B cell (primary cell): ENCODE measurements at regions not wholly inside any gene's neighbourhood (a gene's known extent, or its start where the extent isn't known, plus 50 kb on each side); places are given as distances from the start of the nearest gene placed in this dataset.
"Not testable (repeated sequence)": the region's sequence is repeated elsewhere in the genome, so short reads cannot be mapped to it uniquely, and the experiment has no call there.

Source experiments
- ATAC-seq: fragments of 200-7000 bp; cut with Tn5 transposase; one replicate; pipeline ENCODE4 v1.10.0; 2021; ENCODE audit warnings: low read depth, mild to moderate bottlenecking, moderate number of reproducible peaks, moderate library complexity
- CTCF ChIA-PET: fragments of 350-600 bp; sonication (Branson Sonifier 250); formaldehyde crosslinking; loops from one replicate; lab custom pipeline; 2021; ENCODE audit warnings: antibody characterized with exemption, inconsistent platforms; lab: Charles Lee
- POLR2A ChIA-PET: fragments of 350-600 bp; sonication (Branson Sonifier 250); formaldehyde crosslinking; loops from one replicate; lab custom pipeline; 2021; ENCODE audit warnings: antibody characterized with exemption; lab: Charles Lee
- DNase-seq: peaks from one replicate; pipeline ENCODE4 v3.0.0; 2013
- H2AFZ ChIP-seq: 2 replicates; pipeline ENCODE4 v1.6.1; 2012; ENCODE audit warnings: mild to moderate bottlenecking, low read depth, low read length; ENCODE audit not compliant: insufficient read depth, poor library complexity, severe bottlenecking
- H3K27ac ChIP-seq, 2 donors: 1 replicate in 1 of 2; 2 replicates in 1 of 2; pipeline ENCODE4 v1.5.1; 2012 to 2013; ENCODE audit warnings: low read length in 2 of 2, mild to moderate bottlenecking in 2 of 2, moderate library complexity in 1 of 2
- H3K27me3 ChIP-seq, 4 experiments: fragments of 200-600 bp in 1 of 4; sonication (generic) in 1 of 4; replicated peaks in 1 of 4; 1 replicate in 2 of 4; 2 replicates in 2 of 4; pipeline versions ENCODE4 v1.6.1 to v1.7.0; 2013 to 2016; ENCODE audit warnings: low read length in 3 of 4, mild to moderate bottlenecking in 2 of 4, mixed read lengths in 1 of 4, moderate library complexity in 1 of 4; ENCODE audit not compliant: insufficient read depth in 4 of 4, control insufficient read depth in 3 of 4; ENCODE audit errors: control extremely low read depth in 1 of 4
- H3K36me3 ChIP-seq, 2 experiments: replicated peaks in 1 of 2; 1 replicate in 1 of 2; 2 replicates in 1 of 2; pipeline versions ENCODE4 v1.6.1 to v1.7.1; 2013; ENCODE audit warnings: low read length in 1 of 2; ENCODE audit not compliant: insufficient read depth in 2 of 2, control insufficient read depth in 1 of 2; ENCODE audit errors: control extremely low read depth in 1 of 2, extremely low read depth in 1 of 2
- H3K4me1 ChIP-seq, 2 donors: fragments of 200-600 bp in 1 of 2; sonication (generic) in 1 of 2; 1 replicate in 1 of 2; 2 replicates in 1 of 2; pipeline versions ENCODE4 v1.5.1 to v1.6.1; 2013 to 2017; ENCODE audit warnings: low read length in 2 of 2; ENCODE audit not compliant: control insufficient read depth in 2 of 2, insufficient read depth in 2 of 2
- H3K4me2 ChIP-seq: replicated peaks from 2 replicates; pipeline ENCODE3; 2012; ENCODE audit warnings: mild to moderate bottlenecking, low read depth, low read length; ENCODE audit not compliant: poor library complexity, severe bottlenecking
- H3K4me3 ChIP-seq, 5 experiments: fragments of 200-600 bp in 1 of 5; sonication (generic) in 1 of 5; 1 replicate in 3 of 5; 2 replicates in 2 of 5; pipeline versions ENCODE4 v1.5.1 to v1.7.0; 2011 to 2016; ENCODE audit warnings: low read length in 4 of 5, mild to moderate bottlenecking in 4 of 5, low read depth in 2 of 5, control low read depth in 1 of 5, moderate library complexity in 1 of 5; ENCODE audit not compliant: insufficient read depth in 1 of 5; ENCODE audit errors: control extremely low read depth in 1 of 5, extremely low read depth in 1 of 5
- H3K79me2 ChIP-seq: fragments of 200-600 bp; sonication (generic); one replicate; pipeline ENCODE4 v1.6.0; 2016; ENCODE audit warnings: low read length; ENCODE audit not compliant: control insufficient read depth, insufficient read depth
- H3K9ac ChIP-seq: fragments of 200-600 bp; sonication (generic); 2 replicates; pipeline ENCODE4 v1.6.1; 2017; ENCODE audit warnings: mild to moderate bottlenecking, low read length, moderate library complexity
- H3K9me3 ChIP-seq, 3 donors: one replicate each; pipeline versions ENCODE4 v1.6.1 to v1.7.1; 2013; ENCODE audit warnings: low read length in 2 of 3; ENCODE audit not compliant: control insufficient read depth in 2 of 3, insufficient read depth in 1 of 3; ENCODE audit errors: control extremely low read depth in 1 of 3
- H4K20me1 ChIP-seq: 2 replicates; pipeline ENCODE4 v1.6.0; 2012; ENCODE audit warnings: mild to moderate bottlenecking, low read length; ENCODE audit not compliant: insufficient read depth, control insufficient read depth, poor library complexity, severe bottlenecking
- H3K27ac Mint-ChIP-seq: one replicate; pipeline ENCODE4 v1.8.0; 2021; ENCODE audit warnings: mixed read lengths
- H3K27me3 Mint-ChIP-seq: one replicate; pipeline ENCODE4 v1.8.0; 2021; ENCODE audit warnings: mixed read lengths
- H3K4me1 Mint-ChIP-seq: one replicate; pipeline ENCODE4 v1.8.0; 2021; ENCODE audit warnings: mixed read lengths
- H3K4me3 Mint-ChIP-seq: one replicate; pipeline ENCODE4 v1.8.0; 2021; ENCODE audit warnings: mixed read lengths
- H3K9me3 Mint-ChIP-seq: one replicate; pipeline ENCODE4 v1.8.0; 2022; ENCODE audit warnings: mixed read lengths; ENCODE audit not compliant: insufficient read depth
- EZH2 ChIP-seq: IDR thresholded peaks from 2 replicates; pipeline ENCODE4 v1.6.1; 2012; ENCODE audit warnings: borderline replicate concordance, low read depth, mild to moderate bottlenecking, moderate library complexity, low read length; ENCODE audit not compliant: insufficient read depth, poor library complexity, severe bottlenecking
- WGBS: methylation state at CpG from one replicate; pipeline ENCODE4 v1.1.5; 2013; ENCODE audit warnings: missing lambda C conversion rate; ENCODE audit not compliant: insufficient coverage; 5-methylcytosine and 5-hydroxymethylcytosine counted together
- intact Hi-C: fragments of 100-400 bp; cut with micrococcal nuclease; formaldehyde crosslinking; loops from one replicate; pipeline ENCODE4 v1.10.0; 2022
- TF ChIP-seq, protein P1 (sequence below): fragments of 200-600 bp; IDR thresholded peaks from one replicate; pipeline ENCODE4 v1.8.0; 2022; ENCODE audit warnings: antibody characterized with exemption, mild to moderate bottlenecking

DNA sequence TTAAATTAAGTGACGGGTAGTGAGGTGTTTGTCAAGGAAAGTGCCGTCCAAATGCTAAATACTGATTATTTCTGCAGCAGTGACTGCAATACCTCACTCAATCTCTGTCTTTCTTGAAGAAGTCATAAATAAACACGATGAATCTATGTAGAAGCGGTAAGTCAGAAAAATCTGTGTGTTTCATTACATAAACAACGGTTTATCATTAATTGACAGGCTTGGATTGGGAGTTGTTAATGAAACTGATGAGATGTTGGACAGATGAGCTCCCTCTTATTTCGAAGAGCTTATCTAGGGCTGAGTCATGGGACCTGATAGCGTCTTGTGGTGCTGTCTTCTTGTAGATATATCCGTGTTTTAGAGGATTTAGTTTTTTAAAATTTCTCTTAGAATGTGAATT, 92.2 kb upstream of the SAMD11 start:
- no peak overlapping the region for H3K4me2 ChIP-seq
- no peak overlapping the region for H3K27ac ChIP-seq
- H4K20me1 ChIP-seq = no peaks in the 10 kb centered on the region
- no peak overlapping the region for H3K9ac ChIP-seq
- no peaks in the 10 kb centered on the region for H3K36me3 ChIP-seq
- no peak overlapping the region for H3K27ac Mint-ChIP-seq
- H3K4me1 Mint-ChIP-seq = peaks cover 12% of the 10 kb centered on the region
- H3K9me3 ChIP-seq = no peaks in the 10 kb centered on the region
- H3K79me2 ChIP-seq = peaks cover 6% of the 10 kb centered on the region
- no peaks in the 10 kb centered on the region for H3K9me3 Mint-ChIP-seq
- H3K4me3 ChIP-seq = no peak overlapping the region
- DNase-seq = no peak
- ChIA-PET POLR2A (no interaction called here), CTCF (no interaction called here)
- intact Hi-C loops = no loop called here
- no peaks in the 10 kb centered on the region for H3K27me3 ChIP-seq
- ATAC-seq = no peak
- 100% methylated on average over 1 of the region's 8 CpGs for WGBS
- H2AFZ ChIP-seq = no peak overlapping the region
- TF ChIP-seq EZH2 = no peak
- TF ChIP-seq, protein P1, sequence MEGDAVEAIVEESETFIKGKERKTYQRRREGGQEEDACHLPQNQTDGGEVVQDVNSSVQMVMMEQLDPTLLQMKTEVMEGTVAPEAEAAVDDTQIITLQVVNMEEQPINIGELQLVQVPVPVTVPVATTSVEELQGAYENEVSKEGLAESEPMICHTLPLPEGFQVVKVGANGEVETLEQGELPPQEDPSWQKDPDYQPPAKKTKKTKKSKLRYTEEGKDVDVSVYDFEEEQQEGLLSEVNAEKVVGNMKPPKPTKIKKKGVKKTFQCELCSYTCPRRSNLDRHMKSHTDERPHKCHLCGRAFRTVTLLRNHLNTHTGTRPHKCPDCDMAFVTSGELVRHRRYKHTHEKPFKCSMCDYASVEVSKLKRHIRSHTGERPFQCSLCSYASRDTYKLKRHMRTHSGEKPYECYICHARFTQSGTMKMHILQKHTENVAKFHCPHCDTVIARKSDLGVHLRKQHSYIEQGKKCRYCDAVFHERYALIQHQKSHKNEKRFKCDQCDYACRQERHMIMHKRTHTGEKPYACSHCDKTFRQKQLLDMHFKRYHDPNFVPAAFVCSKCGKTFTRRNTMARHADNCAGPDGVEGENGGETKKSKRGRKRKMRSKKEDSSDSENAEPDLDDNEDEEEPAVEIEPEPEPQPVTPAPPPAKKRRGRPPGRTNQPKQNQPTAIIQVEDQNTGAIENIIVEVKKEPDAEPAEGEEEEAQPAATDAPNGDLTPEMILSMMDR = no peak
- H3K27me3 Mint-ChIP-seq = no peaks in the 10 kb centered on the region
- H3K4me3 Mint-ChIP-seq = no peak overlapping the region
- H3K4me1 ChIP-seq = peaks cover 0 to 2% of the 10 kb centered on the region in 2 donors

DNA sequence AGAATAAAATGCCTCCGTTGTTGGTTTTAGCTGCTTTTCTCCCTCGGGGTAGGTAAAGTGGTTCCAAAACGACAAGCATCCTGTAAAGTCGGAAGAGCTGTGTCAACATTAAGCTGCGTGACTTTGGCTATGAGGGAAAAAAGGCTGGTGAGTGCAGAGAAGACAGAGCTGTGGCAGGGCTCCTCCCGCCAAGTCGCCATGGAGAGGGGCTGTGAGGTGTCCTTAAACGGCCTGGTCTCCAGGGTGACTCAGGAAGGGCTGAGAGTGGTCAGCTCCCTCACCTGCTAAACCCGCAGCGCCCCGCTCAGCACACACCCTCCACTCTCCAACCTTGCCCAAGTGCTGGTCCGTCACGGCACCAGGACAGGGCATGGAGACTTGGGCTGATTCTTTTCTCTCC, 91.6 kb upstream of the SAMD11 start:
- intact Hi-C loops = no loop called here
- H2AFZ ChIP-seq = no peak overlapping the region
- no peak for TF ChIP-seq EZH2
- TF ChIP-seq, protein P1 = no peak
- no peaks in the 10 kb centered on the region for H3K9me3 Mint-ChIP-seq
- H3K36me3 ChIP-seq = no peaks in the 10 kb centered on the region
- no peaks in the 10 kb centered on the region for H3K4me1 ChIP-seq
- H3K9me3 ChIP-seq = no peaks in the 10 kb centered on the region
- no peak overlapping the region for H3K4me3 Mint-ChIP-seq
- H3K79me2 ChIP-seq = peaks cover 3% of the 10 kb centered on the region
- 80% methylated on average over 1 of the region's 13 CpGs for WGBS
- no peak overlapping the region for H3K27ac Mint-ChIP-seq
- ChIA-PET CTCF (no interaction called here), POLR2A (no interaction called here)
- ATAC-seq (no peak), DNase-seq (no peak)
- H3K9ac ChIP-seq = no peak overlapping the region
- no peak overlapping the region for H3K27ac ChIP-seq
- H3K4me3 ChIP-seq = no peak overlapping the region
- H3K27me3 ChIP-seq = no peaks in the 10 kb centered on the region
- H3K4me1 Mint-ChIP-seq = peaks cover 9% of the 10 kb centered on the region
- no peak overlapping the region for H3K4me2 ChIP-seq
- no peaks in the 10 kb centered on the region for H3K27me3 Mint-ChIP-seq
- H4K20me1 ChIP-seq = no peaks in the 10 kb centered on the region

DNA sequence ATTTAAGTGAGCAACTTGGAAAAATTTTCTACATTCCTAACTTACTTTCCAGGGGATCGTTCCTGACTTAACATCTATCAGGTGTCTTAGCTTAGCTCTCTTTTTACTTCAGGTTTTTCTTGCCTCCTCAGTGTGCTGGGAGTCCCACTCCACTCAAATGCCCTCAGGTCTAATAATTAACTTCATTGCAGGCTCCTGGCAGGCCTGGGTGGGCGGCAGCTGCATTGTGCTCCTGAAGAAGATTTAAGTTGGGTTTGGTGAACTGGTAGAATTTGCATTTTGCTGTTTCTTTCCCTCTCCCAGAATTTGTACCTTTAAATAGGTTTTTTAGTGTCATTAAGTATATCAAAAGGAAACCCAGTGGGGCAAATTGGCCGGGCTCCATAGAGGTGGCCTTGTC, 90.5 kb upstream of the SAMD11 start:
- H3K4me3 ChIP-seq, POLR2A ChIA-PET, H3K9ac ChIP-seq, H3K27ac ChIP-seq, H3K4me2 ChIP-seq, H3K27me3 Mint-ChIP-seq, H3K9me3 ChIP-seq, H3K79me2 ChIP-seq, DNase-seq, H3K27me3 ChIP-seq, H3K27ac Mint-ChIP-seq, H3K9me3 Mint-ChIP-seq, H3K4me1 ChIP-seq, H3K4me1 Mint-ChIP-seq, CTCF ChIA-PET, H2AFZ ChIP-seq, H3K4me3 Mint-ChIP-seq, H3K36me3 ChIP-seq, ATAC-seq, intact Hi-C loops, H4K20me1 ChIP-seq: not testable (repeated sequence)
- 100% methylated on average over 2 of the region's 3 CpGs for WGBS
